Small intestine (tissue), 7 donors: ENCODE measurements at regions not wholly inside any gene's neighbourhood (a gene's known extent, or its start where the extent isn't known, plus 50 kb on each side); places are given as distances from the start of the nearest gene placed in this dataset.

ENCODE experiments used
- DNase-seq, 2 donors: peaks; one replicate each; pipeline versions ENCODE4 v3.0.0 to v3.0.0-alpha.2; 2013
- FAIRE-seq: peaks from 2 replicates; lab custom pipeline; 2012; peaks lifted over from hg19 to GRCh38; lab: Jason Lieb, UNC
- H3K27ac ChIP-seq, 3 donors: one replicate each; pipeline ENCODE4 v1.5.1; 2013; ENCODE audit warnings: low read length in 2 of 3, mild to moderate bottlenecking in 2 of 3, control low read depth in 1 of 3, inconsistent platforms in 1 of 3, low read depth in 1 of 3, moderate library complexity in 1 of 3
- H3K27me3 ChIP-seq, 3 donors: one replicate each; pipeline ENCODE4 v1.6.1; 2013; ENCODE audit warnings: low read length in 3 of 3, inconsistent platforms in 1 of 3; ENCODE audit not compliant: control insufficient read depth in 3 of 3, insufficient read depth in 3 of 3
- H3K36me3 ChIP-seq, 3 donors: one replicate each; pipeline ENCODE4 v1.6.1; 2013; ENCODE audit warnings: low read length in 3 of 3, inconsistent platforms in 1 of 3, low read depth in 1 of 3, mild to moderate bottlenecking in 1 of 3, moderate library complexity in 1 of 3; ENCODE audit not compliant: control insufficient read depth in 3 of 3, insufficient read depth in 2 of 3
- H3K4me1 ChIP-seq, 3 donors: one replicate each; pipeline ENCODE4 v1.6.1; 2013; ENCODE audit warnings: low read length in 2 of 3, inconsistent platforms in 1 of 3, low read depth in 1 of 3, mild to moderate bottlenecking in 1 of 3, moderate library complexity in 1 of 3; ENCODE audit not compliant: control insufficient read depth in 3 of 3, insufficient read depth in 2 of 3
- H3K4me3 ChIP-seq, 3 donors: one replicate each; pipeline ENCODE4 v1.5.1; 2013; ENCODE audit warnings: low read length in 3 of 3, control low read depth in 1 of 3, inconsistent platforms in 1 of 3, low read depth in 1 of 3, mild to moderate bottlenecking in 1 of 3, moderate library complexity in 1 of 3
- H3K9me3 ChIP-seq, 2 donors: one replicate each; pipeline ENCODE4 v1.6.1; 2013; ENCODE audit warnings: low read depth in 1 of 2, low read length in 1 of 2; ENCODE audit not compliant: control insufficient read depth in 2 of 2, insufficient read depth in 1 of 2
- WGBS, 3 donors: extraction: QIAGEN DNeasy Blood & Tissue Kit; methylation state at CpG; one replicate each; pipeline ENCODE4 v1.1.7; 2013; 5-methylcytosine and 5-hydroxymethylcytosine counted together
- donor health status: healthy with polysubstance abuse.
- donor health status: control.
- donor health status: control.
- donor health status: Bipolar disorder and iron deficiency.
- donor health status: healthy.

DNA sequence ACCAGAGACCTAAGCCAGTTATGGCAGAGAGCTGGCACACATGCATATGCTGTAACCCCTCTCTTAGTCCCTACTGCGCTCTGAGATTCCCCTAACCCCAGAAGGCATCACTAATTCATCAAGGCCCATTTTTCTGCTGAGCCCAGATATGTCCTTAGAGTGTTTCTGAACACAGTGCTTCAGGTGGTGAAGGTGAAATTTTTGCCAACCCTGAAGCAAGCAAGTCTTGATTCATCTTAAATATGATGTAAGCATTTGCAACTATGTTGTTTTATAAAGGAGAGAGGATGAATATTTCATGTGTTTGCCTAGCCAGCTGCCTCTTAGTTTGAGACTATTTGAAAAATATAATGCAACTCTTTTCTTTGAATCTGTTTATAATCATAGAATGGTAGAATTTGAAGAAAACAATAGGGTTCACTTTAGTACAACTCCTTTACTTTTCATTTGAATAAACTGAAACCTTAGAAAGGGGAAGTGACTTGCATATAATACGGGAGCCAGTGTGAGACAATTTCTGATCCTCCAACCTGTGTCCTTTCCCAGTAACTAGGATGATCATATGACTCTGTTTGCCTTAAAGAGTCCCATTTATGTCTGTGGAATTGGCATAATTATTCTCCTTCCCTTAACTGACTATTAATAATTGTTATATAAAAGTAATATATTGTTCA lies 194.3 kb upstream of the MTNR1B start:
- H3K27me3 ChIP-seq, result no peaks in the 10 kb centered on the region
- FAIRE-seq (no peak), DNase-seq (no peak)
- no peaks in the 10 kb centered on the region for H3K36me3 ChIP-seq
- H3K9me3 ChIP-seq, result no peaks in the 10 kb centered on the region
- H3K4me1 ChIP-seq, result no peaks in the 10 kb centered on the region
- H3K27ac ChIP-seq, result no peak overlapping the region
- WGBS, 3 donors, result 78 to 87% (median 83%) methylated on average over 2 of the region's 2 CpGs
- H3K4me3 ChIP-seq, result no peak overlapping the region

DNA sequence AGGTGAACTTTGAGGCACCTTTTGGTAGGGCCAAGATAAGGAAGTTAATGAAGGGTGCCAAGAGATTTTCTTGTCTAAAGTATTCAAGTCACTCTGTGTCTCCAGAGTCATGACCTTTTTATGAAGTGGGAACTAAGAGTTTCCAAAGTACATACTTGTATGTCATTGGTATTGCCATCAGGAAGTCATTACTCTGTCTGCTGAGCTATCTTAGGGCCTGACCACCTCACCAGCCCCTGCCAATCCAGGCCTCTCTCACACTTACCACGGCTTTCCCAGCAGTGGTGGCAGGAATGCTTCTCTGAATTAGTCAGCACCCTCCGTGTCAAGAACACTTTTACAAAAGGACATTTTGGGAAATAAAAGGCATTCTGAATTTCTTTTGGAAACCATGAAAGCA lies 192.8 kb upstream of the MTNR1B start:
- DNase-seq (no peak), FAIRE-seq (no peak)
- H3K27ac ChIP-seq, result no peak overlapping the region
- H3K27me3 ChIP-seq, result no peaks in the 10 kb centered on the region
- H3K36me3 ChIP-seq, result no peaks in the 10 kb centered on the region
- H3K4me3 ChIP-seq, result no peak overlapping the region
- WGBS, 3 donors, result 76 to 89% (median 79%) methylated on average over 2 of the region's 2 CpGs
- no peaks in the 10 kb centered on the region for H3K4me1 ChIP-seq
- H3K9me3 ChIP-seq, result no peaks in the 10 kb centered on the region

DNA sequence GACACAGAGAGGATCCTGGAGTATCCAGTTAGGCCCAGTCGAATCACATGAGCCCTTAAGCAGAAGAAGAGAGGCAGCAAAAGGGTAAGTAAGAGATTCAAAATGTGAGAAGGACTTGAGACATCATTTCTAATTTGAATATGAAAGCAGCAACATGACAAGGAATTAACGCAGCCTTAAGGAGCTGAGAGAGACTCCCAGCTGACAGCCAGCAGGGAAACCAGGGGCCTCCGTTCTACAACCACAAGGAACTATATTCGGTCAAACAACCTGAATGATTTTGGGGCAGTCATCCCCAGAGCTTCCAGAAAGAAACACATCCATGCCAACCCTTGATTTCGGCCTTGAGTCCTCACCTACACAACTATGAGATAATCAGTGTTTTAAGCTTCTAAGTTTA lies 189.7 kb upstream of the MTNR1B start:
- Histone ChIP-seq H3K36me3 (no peaks in the 10 kb centered on the region), H3K27ac (no peak overlapping the region), H3K27me3 (no peaks in the 10 kb centered on the region), H3K4me3 (no peak overlapping the region), H3K9me3 (no peaks in the 10 kb centered on the region), H3K4me1 (no peaks in the 10 kb centered on the region)
- FAIRE-seq, result no peak
- 84 to 88% (median 86%) methylated on average over 5 of the region's 5 CpGs for WGBS, 3 donors
- DNase-seq, result no peak

DNA sequence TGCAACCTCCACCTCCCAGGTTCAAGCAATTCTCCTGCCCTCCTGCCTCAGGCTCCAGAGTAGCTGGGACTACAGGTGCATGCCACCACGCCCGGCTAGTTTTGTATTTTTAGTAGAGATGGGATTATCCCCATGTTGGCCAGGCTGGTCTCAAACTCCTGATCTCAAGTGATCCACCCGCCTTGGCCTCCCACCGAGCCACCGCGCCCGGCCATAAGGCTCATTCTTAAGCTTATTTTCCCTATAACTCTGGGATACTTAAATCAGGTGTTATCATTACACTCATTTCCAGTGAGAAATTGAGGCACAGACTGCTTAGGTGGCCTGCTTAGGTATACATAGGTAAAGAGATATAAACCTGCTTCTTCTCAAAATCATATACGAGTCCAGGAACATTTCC lies 188.3 kb upstream of the MTNR1B start:
- no peaks in the 10 kb centered on the region for H3K4me1 ChIP-seq
- DNase-seq, result no peak
- H3K36me3 ChIP-seq, result no peaks in the 10 kb centered on the region
- 89 to 92% (median 91%) methylated on average over 8 of the region's 8 CpGs for whole genome bisulfite sequencing, 3 donors
- H3K4me3 ChIP-seq, result no peak overlapping the region
- no peak for FAIRE-seq
- no peaks in the 10 kb centered on the region for H3K9me3 ChIP-seq
- H3K27me3 ChIP-seq, result no peaks in the 10 kb centered on the region
- no peak overlapping the region for H3K27ac ChIP-seq

DNA sequence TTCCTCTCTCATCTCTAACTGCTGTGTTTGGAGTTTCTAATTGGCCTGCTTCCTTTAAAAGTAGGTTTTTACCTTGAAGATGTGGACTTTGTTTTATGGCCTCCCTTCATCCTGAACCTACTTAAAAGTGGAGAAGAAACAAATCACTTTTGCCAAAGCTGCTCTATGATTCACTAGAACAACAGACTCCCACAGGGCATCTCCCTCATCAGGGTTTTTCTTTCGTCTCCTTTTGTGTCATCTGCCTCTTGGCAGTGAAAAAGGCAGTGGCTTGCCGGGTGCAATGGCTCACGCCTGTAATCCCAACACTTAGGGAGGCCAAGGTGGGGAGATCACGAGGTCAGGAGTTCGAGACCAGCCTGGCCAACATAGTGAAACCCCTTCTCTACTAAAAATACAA lies 186.6 kb upstream of the MTNR1B start:
- WGBS, 3 donors, result 75 to 89% (median 82%) methylated on average over 5 of the region's 5 CpGs
- FAIRE-seq, result no peak
- DNase-seq, result no peak
- no peaks in the 10 kb centered on the region for H3K4me1 ChIP-seq
- H3K9me3 ChIP-seq, result no peaks in the 10 kb centered on the region
- H3K36me3 ChIP-seq, result no peaks in the 10 kb centered on the region
- H3K27me3 ChIP-seq, result no peaks in the 10 kb centered on the region
- H3K4me3 ChIP-seq, result no peak overlapping the region
- no peak overlapping the region for H3K27ac ChIP-seq

DNA sequence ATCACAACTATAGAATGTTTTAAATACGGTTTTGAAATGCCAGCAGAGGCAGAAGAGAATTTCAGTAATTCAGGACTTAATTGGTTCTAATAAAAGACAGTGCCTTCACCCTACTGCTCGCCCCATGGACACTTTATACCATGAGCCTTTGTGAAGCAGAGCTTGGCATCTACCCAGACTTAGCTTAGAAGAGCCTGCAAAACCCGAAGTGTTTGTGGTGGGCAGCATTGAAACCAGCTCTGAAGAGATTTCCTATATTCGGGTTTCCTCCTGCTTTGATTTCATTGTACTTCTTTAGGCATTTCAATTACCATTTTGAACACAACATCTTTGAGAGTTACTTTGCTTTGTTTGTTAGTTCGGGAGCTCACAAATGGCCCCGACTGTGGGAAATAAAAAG lies 185.1 kb upstream of the MTNR1B start:
- no peak overlapping the region for H3K4me3 ChIP-seq
- H3K9me3 ChIP-seq, result no peaks in the 10 kb centered on the region

DNA sequence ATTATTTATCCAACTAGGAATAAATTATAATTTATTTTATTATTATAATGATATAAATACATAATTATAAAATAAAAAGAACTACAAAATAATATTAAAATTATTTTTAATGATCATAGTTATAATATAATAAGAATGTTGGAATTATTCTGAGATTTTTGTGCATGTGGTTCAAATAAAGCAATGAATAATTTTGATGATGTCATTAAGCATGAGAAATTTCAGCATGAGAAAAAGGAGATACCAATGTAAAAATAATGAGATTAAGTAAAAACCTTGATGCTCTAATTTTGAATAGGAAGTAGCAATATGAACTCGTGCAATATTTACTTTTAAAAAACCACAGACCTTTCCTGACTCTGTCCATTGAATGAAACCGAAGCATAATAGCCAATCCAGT lies 181.8 kb upstream of the MTNR1B start:
- no peaks in the 10 kb centered on the region for H3K27me3 ChIP-seq
- 59 to 66% (median 61%) methylated on average over 2 of the region's 2 CpGs for WGBS, 3 donors
- no peaks in the 10 kb centered on the region for H3K36me3 ChIP-seq
- H3K4me3 ChIP-seq, result no peak overlapping the region
- DNase-seq (no peak), FAIRE-seq (no peak)
- no peaks in the 10 kb centered on the region for H3K9me3 ChIP-seq
- no peaks in the 10 kb centered on the region for H3K4me1 ChIP-seq
- H3K27ac ChIP-seq, result no peak overlapping the region

More for the DNA sequence above, 185.1 kb upstream of the MTNR1B start:
- WGBS, 3 donors, result 59 to 63% (median 62%) methylated on average over 6 of the region's 6 CpGs
- H3K36me3 ChIP-seq, result no peaks in the 10 kb centered on the region
- DNase-seq, result no peak
- FAIRE-seq, result no peak
- no peaks in the 10 kb centered on the region for H3K27me3 ChIP-seq
- H3K4me1 ChIP-seq, result no peaks in the 10 kb centered on the region
- no peak overlapping the region for H3K27ac ChIP-seq

DNA sequence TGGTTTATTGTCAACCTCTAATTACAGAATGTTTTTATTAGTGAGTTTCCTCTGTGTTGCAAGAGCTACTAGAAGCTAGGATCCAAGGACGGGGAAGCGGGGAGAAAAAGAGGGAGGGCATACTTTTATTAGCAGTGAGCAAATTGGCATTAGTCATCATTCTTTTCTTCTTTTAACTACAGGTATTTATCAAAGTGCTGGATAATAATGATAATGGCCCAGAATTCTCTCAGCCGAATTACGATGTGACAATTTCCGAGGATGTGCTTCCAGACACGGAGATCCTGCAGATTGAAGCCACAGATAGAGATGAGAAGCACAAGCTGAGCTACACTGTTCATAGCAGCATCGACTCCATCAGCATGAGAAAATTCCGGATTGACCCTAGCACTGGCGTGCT lies 179.7 kb upstream of the MTNR1B start:
- H3K4me3 ChIP-seq, result no peak overlapping the region
- 62 to 80% (median 68%) methylated on average over 9 of the region's 9 CpGs for WGBS, 3 donors
- H3K4me1 ChIP-seq, result no peaks in the 10 kb centered on the region
- no peak for DNase-seq
- no peaks in the 10 kb centered on the region for H3K36me3 ChIP-seq
- no peaks in the 10 kb centered on the region for H3K9me3 ChIP-seq
- no peak overlapping the region for H3K27ac ChIP-seq
- H3K27me3 ChIP-seq, result peaks cover 0 to 2% (median 0%) of the 10 kb centered on the region in 3 donors
- FAIRE-seq, result no peak

DNA sequence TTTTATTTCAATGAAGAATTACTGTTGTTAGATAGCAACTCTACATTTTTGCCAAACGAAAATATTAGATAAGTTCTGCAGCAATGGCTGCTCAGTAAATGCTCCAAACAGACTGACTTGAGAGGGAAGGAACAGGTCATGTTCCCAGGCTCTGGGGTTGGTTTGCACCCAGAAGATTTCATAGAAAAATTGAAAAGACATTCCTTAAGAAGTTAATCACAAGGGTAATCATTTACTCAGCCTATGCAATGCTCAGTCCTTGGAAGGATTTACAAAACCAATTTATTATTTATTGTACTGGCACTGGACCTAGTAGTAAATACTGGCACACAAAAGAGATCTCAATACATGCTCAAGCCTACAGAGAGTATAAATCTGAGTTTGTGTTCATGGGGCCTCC lies 179.1 kb upstream of the MTNR1B start:
- Histone ChIP-seq H3K27ac (no peak overlapping the region), H3K36me3 (no peaks in the 10 kb centered on the region), H3K9me3 (no peaks in the 10 kb centered on the region), H3K4me3 (no peak overlapping the region), H3K27me3 (peaks cover 0 to 2% (median 0%) of the 10 kb centered on the region in 3 donors), H3K4me1 (no peaks in the 10 kb centered on the region)
- no peak for DNase-seq
- no peak for FAIRE-seq
- 21 to 61% (median 24%) methylated on average over 1 of the region's 1 CpG for WGBS, 3 donors
